Psoas muscle (tissue), 7 donors: ENCODE measurements at regions not wholly inside any gene's neighbourhood (a gene's known extent, or its start where the extent isn't known, plus 50 kb on each side); places are given as distances from the start of the nearest gene placed in this dataset.

ENCODE experiments used
- ATAC-seq, 4 donors: fragments of 200-7000 bp; cut with Tn5 transposase; one replicate each; pipeline ENCODE4 v1.9.1; 2020; ENCODE audit warnings: moderate library complexity in 3 of 4, mild to moderate bottlenecking in 2 of 4
- DNase-seq, 2 donors: peaks; one replicate each; pipeline ENCODE4 v3.0.0-alpha.2; 2020
- H3K27ac ChIP-seq: fragments of 200-600 bp; one replicate; pipeline ENCODE4 v1.8.0; 2022
- H3K27me3 ChIP-seq, 3 donors: fragments of 200-600 bp in 1 of 3; one replicate each; pipeline versions ENCODE4 v1.6.1 to v1.8.0; 2013 to 2022; ENCODE audit warnings: low read length in 2 of 3, mild to moderate bottlenecking in 2 of 3, moderate library complexity in 1 of 3; ENCODE audit not compliant: insufficient read depth in 3 of 3
- H3K36me3 ChIP-seq, 2 donors: fragments of 200-600 bp in 1 of 2; one replicate each; pipeline versions ENCODE4 v1.6.1 to v1.8.0; 2013 to 2022; ENCODE audit warnings: low read depth in 1 of 2, mild to moderate bottlenecking in 1 of 2, moderate library complexity in 1 of 2; ENCODE audit not compliant: insufficient read depth in 1 of 2
- H3K4me1 ChIP-seq: fragments of 200-600 bp; one replicate; pipeline ENCODE4 v1.8.0; 2022
- H3K4me3 ChIP-seq: fragments of 200-600 bp; one replicate; pipeline ENCODE4 v1.8.0; 2022; ENCODE audit warnings: mild to moderate bottlenecking
- H3K9me3 ChIP-seq: fragments of 200-600 bp; one replicate; pipeline ENCODE4 v1.8.0; 2022
- WGBS, 3 donors: extraction: QIAGEN DNeasy Blood & Tissue Kit; methylation state at CpG; one replicate each; pipeline versions ENCODE4 v1.1.6 to v1.1.7; 2013; 5-methylcytosine and 5-hydroxymethylcytosine counted together
- intact Hi-C, 2 donors: fragments of 100-400 bp; cut with DNase I; formaldehyde crosslinking; loops; one replicate each; pipeline versions ENCODE4 v1.11.0 to v1.14.2; 2022
- TF ChIP-seq, protein P1 (sequence below): fragments of 200-600 bp; IDR thresholded peaks from one replicate; pipeline ENCODE4 v1.8.0; 2022; ENCODE audit warnings: antibody characterized with exemption
- donor health status: healthy with polysubstance abuse.
- donor health status: DM: no; HTN: no; CAD: no; lungs with moderate emphysema.
- donor health status: Bipolar disorder and iron deficiency.
- donor health status: healthy.
- donor health status: DM: yes; HTN: yes; CAD: no.
- donor health status: DM: no; HTN: no; CAD: no.
- donor health status: DM: yes; HTN: yes; CAD: no.

- Histone ChIP-seq H3K36me3 (no peaks in the 10 kb centered on the region), H3K4me3 (no peak overlapping the region), H3K4me1 (peaks cover 1% of the 10 kb centered on the region), H3K9me3 (peaks cover 5% of the 10 kb centered on the region), H3K27ac (no peak overlapping the region), H3K27me3 (no peaks in the 10 kb centered on the region)
- no peak for DNase-seq
- ATAC-seq, result no peak
- intact Hi-C loops, result no loop called here
- TF ChIP-seq, protein P1, sequence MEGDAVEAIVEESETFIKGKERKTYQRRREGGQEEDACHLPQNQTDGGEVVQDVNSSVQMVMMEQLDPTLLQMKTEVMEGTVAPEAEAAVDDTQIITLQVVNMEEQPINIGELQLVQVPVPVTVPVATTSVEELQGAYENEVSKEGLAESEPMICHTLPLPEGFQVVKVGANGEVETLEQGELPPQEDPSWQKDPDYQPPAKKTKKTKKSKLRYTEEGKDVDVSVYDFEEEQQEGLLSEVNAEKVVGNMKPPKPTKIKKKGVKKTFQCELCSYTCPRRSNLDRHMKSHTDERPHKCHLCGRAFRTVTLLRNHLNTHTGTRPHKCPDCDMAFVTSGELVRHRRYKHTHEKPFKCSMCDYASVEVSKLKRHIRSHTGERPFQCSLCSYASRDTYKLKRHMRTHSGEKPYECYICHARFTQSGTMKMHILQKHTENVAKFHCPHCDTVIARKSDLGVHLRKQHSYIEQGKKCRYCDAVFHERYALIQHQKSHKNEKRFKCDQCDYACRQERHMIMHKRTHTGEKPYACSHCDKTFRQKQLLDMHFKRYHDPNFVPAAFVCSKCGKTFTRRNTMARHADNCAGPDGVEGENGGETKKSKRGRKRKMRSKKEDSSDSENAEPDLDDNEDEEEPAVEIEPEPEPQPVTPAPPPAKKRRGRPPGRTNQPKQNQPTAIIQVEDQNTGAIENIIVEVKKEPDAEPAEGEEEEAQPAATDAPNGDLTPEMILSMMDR, result no peak
- WGBS, 3 donors, result 42 to 55% (median 45%) methylated on average over 4 of the region's 4 CpGs
Observed at GRCh38 chr9:7347556-7347955, 452.0 kb downstream of the DMAC1 start.

- Histone ChIP-seq H3K36me3 (no peaks in the 10 kb centered on the region), H3K9me3 (peaks cover 5% of the 10 kb centered on the region), H3K27me3 (no peaks in the 10 kb centered on the region), H3K27ac (no peak overlapping the region), H3K4me3 (no peak overlapping the region), H3K4me1 (peaks cover 5% of the 10 kb centered on the region)
- intact Hi-C loops, result no loop called here
- TF ChIP-seq, protein P1, result no peak
- 81 to 88% (median 88%) methylated on average over 6 of the region's 6 CpGs for WGBS, 3 donors
- ATAC-seq (no peak), DNase-seq (no peak)
Observed at GRCh38 chr9:7346144-7346543, 453.4 kb downstream of the DMAC1 start.

DNA sequence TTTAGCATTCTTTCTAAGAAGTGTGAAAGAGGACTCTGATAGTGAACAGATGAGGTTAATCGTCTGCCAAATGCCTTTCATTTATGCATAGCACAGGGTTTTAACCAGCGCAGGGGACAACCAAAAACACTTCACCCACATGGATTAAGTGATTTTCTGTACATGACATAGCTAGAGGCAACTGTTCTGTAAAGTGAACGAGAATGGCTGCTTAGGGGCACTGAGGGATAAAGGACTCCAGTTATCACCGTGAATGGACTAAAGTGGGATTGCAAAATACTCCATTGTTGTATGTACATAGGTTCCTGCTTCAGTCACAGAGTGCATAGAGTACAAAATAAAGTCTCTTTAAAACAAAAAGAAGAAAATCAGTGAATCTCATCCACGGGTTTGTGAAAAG, 456.8 kb downstream of the DMAC1 start:
- H3K27ac ChIP-seq, result no peak overlapping the region
- H3K9me3 ChIP-seq, result no peaks in the 10 kb centered on the region
- intact Hi-C loops, result no loop called here
- TF ChIP-seq, protein P1, result no peak
- WGBS, 3 donors, result 29 to 44% (median 40%) methylated on average over 5 of the region's 5 CpGs
- H3K4me3 ChIP-seq, result no peak overlapping the region
- H3K27me3 ChIP-seq, result no peaks in the 10 kb centered on the region
- no peak for ATAC-seq
- peaks cover 5% of the 10 kb centered on the region for H3K4me1 ChIP-seq
- no peak for DNase-seq
- H3K36me3 ChIP-seq, result no peaks in the 10 kb centered on the region

DNA sequence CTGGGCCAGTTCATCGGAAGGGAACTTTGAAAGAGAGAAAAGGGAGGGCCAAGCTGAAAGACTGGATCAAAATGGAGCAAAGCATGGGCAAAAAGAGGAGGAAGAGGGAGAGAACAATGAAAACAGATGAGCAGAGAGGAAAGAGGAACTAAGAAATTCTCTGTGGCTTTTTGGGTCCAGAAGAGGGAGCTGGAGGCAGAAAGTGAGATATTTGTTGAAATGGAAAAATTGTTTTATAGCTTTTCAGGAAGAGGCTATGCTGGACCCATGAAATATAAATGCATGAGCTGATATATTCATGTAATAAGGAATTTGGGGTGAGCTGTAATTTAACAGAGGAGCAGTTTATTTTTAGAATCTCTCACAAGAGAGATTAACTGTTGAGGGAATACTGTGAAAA, 457.3 kb downstream of the DMAC1 start:
- TF ChIP-seq, protein P1, result peak; percentile 10
- DNase-seq (no peak), ATAC-seq (no peak)
- Histone ChIP-seq H3K27ac (no peak overlapping the region), H3K4me1 (peaks cover 5% of the 10 kb centered on the region), H3K27me3 (no peaks in the 10 kb centered on the region), H3K9me3 (no peaks in the 10 kb centered on the region), H3K36me3 (no peaks in the 10 kb centered on the region), H3K4me3 (no peak overlapping the region)
- intact Hi-C loops, result no loop called here
- WGBS, 3 donors, result 57 to 77% (median 58%) methylated on average over 1 of the region's 1 CpG

GRCh38 chr9:7341571-7341970, 458.0 kb downstream of the DMAC1 start:
- ATAC-seq, result no peak
- no peaks in the 10 kb centered on the region for H3K27me3 ChIP-seq
- 87 to 91% (median 90%) methylated on average over 1 of the region's 1 CpG for WGBS, 3 donors
- TF ChIP-seq, protein P1, result no peak
- intact Hi-C loops, result no loop called here
- no peaks in the 10 kb centered on the region for H3K36me3 ChIP-seq
- no peak for DNase-seq
- no peak overlapping the region for H3K4me3 ChIP-seq
- H3K9me3 ChIP-seq, result no peaks in the 10 kb centered on the region
- H3K4me1 ChIP-seq, result peaks cover 5% of the 10 kb centered on the region
- no peak overlapping the region for H3K27ac ChIP-seq
